ENCODE measurements at regions not wholly inside any gene's neighbourhood (a gene's known extent, or its start where the extent isn't known, plus 50 kb on each side); places are given as distances from the start of the nearest gene placed in this dataset.
"Not testable (repeated sequence)": the region's sequence is repeated elsewhere in the genome, so short reads cannot be mapped to it uniquely, and the experiment has no call there.

GRCh38 chr7:159335181-159335926 is 190.7 kb upstream of the VIPR2 start:
- DNase-seq: not testable (repeated sequence)

DNA sequence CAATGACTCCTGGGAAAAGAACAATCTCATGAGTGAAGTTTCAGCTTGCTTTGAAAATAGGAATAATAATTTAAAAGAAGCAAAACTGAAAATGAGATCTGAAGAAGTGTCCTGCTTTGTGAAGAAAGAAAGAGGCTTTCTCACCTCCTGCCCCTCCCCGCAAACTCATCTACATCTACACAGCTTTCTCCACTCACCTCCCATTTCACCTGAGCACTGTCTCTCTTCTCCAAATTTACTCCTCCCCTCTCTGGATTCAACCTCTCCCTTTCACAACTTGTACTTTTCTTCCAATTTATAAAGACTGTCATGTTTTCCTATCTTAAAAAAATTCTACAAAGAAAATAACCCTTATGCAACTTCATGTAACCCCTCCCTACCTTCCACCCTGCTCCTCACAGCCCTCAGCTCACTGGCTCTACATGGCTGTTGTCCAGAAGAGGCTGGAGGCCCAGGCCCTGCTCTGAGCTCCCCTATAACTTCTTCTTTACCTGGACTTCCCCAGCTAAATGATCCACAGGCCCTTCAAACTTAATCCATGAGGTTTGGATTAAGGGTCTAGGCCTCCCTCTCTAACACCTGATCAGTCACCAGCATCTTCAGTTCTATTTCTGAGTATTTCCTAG is 188.3 kb upstream of the VIPR2 start:
- not testable (repeated sequence) for DNase-seq

DNA sequence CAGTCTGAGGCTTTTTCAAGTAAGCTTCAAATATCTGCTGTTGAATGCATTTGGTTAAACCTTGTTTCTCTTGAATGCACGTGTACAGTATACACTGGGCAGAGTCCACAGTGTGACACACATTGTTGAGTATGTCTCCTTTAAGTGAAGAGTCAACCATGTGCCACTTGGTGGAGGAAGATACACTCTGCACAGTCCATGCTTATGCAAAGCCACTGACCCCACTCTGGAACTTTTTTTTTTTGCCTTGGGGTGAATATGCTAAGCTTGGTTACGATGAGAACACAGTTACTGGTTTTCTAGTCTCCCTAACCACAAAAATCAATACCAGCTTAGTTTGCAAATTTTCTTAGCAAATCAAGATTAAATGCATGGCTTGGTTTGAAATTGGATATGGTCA is 186.8 kb upstream of the VIPR2 start:
- peak; percentile 97 for DNase-seq

GRCh38 chr7:159329818-159330378 is 185.2 kb upstream of the VIPR2 start:
- no peak for DNase-seq

DNA sequence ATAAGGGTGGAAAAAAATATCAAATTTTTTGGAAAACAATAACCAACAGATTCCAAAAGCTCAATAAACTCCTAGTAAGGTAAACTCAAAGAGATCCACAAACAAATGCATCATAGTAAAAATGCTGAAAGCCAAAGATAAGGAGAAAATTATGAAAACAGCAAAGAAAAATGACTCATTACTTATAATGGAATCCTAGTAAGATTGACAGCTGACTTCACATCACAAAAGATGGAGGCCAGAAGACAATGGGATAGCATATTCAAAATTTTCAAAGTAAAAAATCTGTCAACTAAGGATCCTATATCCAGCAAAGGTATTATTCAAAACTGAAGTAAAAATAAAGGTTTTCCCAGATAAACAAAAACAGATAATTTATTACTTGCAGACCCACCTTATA is 183.4 kb upstream of the VIPR2 start:
- no peak for DNase-seq

- DNase-seq: no peak
These were observed 178.7 kb upstream of the VIPR2 start for GRCh38 chr7:159323359-159323758.

GRCh38 chr7:159321278-159321677 is 176.6 kb upstream of the VIPR2 start:
- DNase-seq: no peak

DNA sequence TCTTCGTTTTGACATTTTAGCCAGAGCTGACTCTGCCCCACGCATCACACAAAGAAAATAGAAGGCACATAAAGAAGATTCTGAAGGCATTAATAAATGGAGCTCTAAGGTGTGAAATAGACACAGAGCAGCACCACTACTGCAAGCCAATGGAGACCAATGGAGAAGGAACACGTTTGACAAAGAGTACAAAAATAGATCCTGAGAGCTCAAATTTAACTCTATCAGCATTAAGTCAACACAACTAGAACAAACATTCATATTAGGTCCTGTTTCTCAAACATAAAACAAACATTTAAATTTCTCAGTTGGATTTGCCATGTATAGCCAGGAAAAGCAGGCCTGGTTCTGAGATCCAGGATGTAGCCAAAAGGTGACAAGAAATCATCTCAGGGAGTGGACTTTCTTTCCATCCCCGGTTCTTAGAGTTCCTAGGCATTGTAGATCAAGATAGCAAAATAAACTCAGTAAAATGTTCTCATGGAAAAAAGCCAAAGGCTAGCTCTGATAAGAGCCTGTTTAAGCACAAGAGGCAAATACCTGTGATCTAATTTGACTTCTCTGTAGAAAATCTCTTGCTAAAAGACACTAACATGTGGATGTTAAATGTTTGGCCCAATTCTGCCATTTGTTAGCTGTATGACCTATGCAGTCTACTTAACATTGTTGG is 174.2 kb upstream of the VIPR2 start:
- DNase-seq: no peak

DNA sequence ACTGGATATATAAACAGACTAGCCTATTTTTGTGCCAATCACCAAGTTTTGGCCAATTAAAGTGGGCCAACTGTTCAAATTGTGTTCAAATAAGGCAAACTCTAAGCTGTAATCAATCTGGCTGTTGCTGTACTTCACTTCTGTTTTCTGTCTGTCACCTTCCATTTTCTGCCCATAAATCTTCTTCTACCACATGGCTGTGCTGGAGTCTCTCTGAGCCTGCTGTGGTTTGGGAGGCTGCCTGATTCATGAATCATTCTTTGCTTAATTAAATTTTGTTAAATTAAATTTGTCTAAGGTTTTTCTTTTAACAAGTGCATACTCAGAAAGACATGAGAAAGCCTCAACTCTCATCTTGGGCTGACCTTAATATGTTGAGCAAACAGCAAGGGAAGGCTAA is 172.6 kb upstream of the VIPR2 start:
- no peak for DNase-seq

DNA sequence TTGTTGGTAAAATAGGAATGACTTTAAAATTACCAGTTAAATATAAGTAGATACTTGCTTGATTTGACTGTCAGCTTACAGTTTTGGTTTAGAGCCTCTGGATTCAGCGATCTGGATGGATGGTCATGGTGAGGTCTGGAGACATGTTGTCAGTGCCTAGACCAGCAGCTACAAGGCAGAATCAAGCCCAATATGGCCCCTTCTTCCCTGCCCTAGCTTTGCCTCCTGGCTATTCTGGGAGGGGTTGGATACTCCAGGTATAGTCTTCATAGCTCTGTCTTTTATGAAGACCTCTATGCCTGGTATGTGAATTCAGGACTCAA is 166.5 kb upstream of the VIPR2 start:
- DNase-seq: no peak

- peak; percentile 41 for DNase-seq
These were observed 165.9 kb upstream of the VIPR2 start for GRCh38 chr7:159310457-159311171.

DNA sequence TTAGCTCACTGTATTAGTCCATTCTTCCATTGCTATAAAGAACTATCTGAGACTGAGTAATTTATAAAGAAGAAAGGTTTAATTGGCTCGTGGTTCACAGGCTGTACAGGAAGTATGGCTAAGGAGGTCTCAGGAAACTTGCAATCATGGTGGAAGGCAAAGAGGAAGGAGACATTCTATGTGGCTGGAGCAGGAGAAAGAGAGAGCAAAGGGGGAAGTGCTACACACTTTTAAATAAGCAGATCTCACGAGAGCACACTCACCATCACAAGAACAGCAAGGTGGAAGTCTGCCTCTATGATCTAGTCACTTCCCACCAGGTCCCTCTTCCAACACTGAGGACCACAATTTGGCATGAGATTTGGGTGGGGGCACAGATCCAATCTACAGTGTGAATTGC is 164.5 kb upstream of the VIPR2 start:
- not testable (repeated sequence) for DNase-seq

GRCh38 chr7:159306012-159306411 is 161.3 kb upstream of the VIPR2 start:
- no peak for DNase-seq

DNA sequence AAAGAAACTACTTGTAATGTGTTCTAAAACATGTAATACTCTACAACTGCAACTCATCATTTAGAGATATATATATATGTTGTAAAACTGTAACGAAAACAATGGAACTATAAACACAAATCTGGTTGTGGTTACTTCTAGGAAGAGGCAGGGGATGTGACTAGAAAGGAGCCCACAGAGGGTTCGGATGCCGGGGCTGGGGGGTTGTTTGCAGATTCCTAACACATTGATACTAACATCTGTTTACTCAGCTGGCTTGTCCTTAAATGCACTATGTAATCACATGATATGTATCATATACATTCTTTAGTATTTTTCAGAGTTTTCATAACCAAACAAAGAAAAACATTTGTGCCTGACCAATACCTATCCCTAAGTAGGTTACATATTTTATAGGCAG is 160.5 kb upstream of the VIPR2 start:
- DNase-seq: not testable (repeated sequence)

DNA sequence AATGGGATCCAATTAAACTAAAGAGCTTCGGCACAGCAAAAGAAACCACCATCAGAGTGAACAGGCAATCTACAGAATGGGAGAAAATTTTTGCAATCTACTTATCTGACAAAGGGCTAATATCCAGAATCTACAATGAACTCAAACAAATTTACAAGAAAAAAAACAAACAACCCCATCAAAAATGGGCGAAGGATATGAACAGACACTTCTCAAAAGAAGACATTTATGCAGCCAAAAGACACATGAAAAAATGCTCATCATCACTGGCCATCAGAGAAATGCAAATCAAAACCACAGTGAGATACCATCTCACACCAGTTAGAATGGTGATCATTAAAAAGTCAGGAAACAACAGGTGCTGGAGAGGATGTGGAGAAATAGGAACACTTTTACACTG is 158.8 kb upstream of the VIPR2 start:
- DNase-seq: not testable (repeated sequence)

DNA sequence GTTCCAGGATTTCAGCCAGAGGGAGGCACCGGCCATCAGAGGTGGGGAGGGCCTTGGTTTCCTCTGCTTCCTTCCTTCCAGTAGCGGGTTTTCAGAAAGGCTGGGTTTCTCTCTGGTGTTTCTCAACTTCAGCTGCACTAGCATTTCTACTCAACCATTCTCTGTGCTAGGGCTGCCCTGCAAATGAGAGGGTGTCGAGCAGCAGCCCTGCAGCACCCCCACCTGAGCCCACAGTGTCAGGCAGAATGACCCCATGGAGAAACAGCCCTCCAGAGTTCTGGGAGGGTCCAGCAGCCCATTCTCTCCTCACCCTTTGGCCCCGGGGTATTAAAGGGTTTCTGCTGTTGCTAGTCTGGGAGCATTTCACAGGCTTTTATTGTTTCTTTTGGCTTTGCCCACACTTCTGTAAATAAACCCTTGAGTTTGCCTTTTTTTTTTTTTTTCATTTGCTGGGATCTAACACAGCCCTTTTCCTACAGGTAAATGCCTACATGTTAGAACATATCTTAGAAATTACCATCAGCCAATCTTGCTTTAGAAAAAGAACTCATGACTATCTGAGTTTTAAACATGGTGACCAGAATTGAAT is 151.5 kb upstream of the VIPR2 start:
- DNase-seq: no peak

DNA sequence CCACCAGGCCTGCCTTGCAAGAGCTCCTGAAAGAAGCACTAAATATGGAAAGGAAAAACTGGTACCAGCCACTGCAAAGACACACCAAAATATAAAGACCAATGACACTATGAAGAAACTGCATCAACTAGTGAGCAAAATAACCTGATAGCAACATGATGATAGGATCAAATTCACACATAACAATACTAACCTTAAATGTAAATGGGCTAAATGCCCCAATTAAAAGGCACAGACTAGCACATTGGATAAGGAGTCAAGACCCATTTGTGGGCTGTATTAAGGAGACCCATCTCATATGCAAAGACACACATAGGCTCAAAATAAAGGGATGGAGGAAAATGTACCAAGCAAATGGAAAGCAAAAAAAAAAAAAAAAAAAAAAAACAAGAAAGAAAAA is 141.8 kb upstream of the VIPR2 start:
- not testable (repeated sequence) for DNase-seq

- DNase-seq: no peak
These were observed 136.9 kb upstream of the VIPR2 start for GRCh38 chr7:159281573-159281972.

GRCh38 chr7:159280008-159280407 is 135.3 kb upstream of the VIPR2 start:
- DNase-seq: no peak

- peak; percentile 35 for DNase-seq
These were observed 128.1 kb upstream of the VIPR2 start for GRCh38 chr7:159272739-159273138.

- no peak for DNase-seq
These were observed 127.1 kb upstream of the VIPR2 start for GRCh38 chr7:159271781-159272180.

GRCh38 chr7:159269745-159270144 is 125.1 kb upstream of the VIPR2 start:
- DNase-seq: no peak

- DNase-seq: no peak
These were observed 118.8 kb upstream of the VIPR2 start for GRCh38 chr7:159263430-159263829.
